ENCODE measurements at regions not wholly inside any gene's neighbourhood (a gene's known extent, or its start where the extent isn't known, plus 50 kb on each side); places are given as distances from the start of the nearest gene placed in this dataset.

- Mint-ChIP-seq H3K27ac (no peak overlapping the region), H3K4me1 (peaks cover 31% of the 10 kb centered on the region), H3K36me3 (peaks cover 55% of the 10 kb centered on the region), H3K4me3 (no peak overlapping the region), H3K9me3 (peaks cover 52% of the 10 kb centered on the region), H3K27me3 (ENCODE audit: low read depth) (no peaks in the 10 kb centered on the region)
- TF ChIP-seq STAT6 (CRISPR knock-in tag; conservative IDR thresholded peaks at IDR 0.05; ENCODE audit: low read depth) = no peak
- no peak for TF ChIP-seq GRHL2 (CRISPR knock-in tag; IDR thresholded peaks at IDR 0.05; ENCODE audit: insufficient replicate concordance, severe bottlenecking)
- no peak for TF ChIP-seq USF1 (CRISPR knock-in tag; IDR thresholded peaks at IDR 0.05)
- no peak for TF ChIP-seq HMGA2 (CRISPR knock-in tag; IDR thresholded peaks at IDR 0.05)
- TF ChIP-seq E2F5 (CRISPR knock-in tag; IDR thresholded peaks at IDR 0.05) = no peak
- TF ChIP-seq ATF2 (CRISPR knock-in tag; IDR thresholded peaks at IDR 0.05; ENCODE audit: borderline replicate concordance, low read depth) = no peak
- ChIA-PET CTCF (no interaction called here), POLR2A (no interaction called here)
- no peak for ATAC-seq
- DNase-seq (ENCODE audit: low spot score) = no peak
These were observed 512.5 kb upstream of the LRRTM4 start for GRCh38 chr2:78034706-78035105.

- TF ChIP-seq ZNF423 (CRISPR knock-in tag; IDR thresholded peaks at IDR 0.05) (peak; percentile 35; the same call in 1 of the 2 replicates), RELA (CRISPR knock-in tag; IDR thresholded peaks at IDR 0.05; ENCODE audit: borderline replicate concordance) (no peak), ESRRA (CRISPR knock-in tag; IDR thresholded peaks at IDR 0.05; ENCODE audit: borderline replicate concordance) (no peak), SMAD3 (CRISPR knock-in tag; IDR thresholded peaks at IDR 0.05; ENCODE audit: borderline replicate concordance) (no peak), CBFB (CRISPR knock-in tag; IDR thresholded peaks at IDR 0.05; ENCODE audit: low read depth) (no peak), NFATC4 (CRISPR knock-in tag; IDR thresholded peaks at IDR 0.05) (0 out of 2 replicates have a peak, but pooled peaks have one; percentile 28), MAX (CRISPR knock-in tag; IDR thresholded peaks at IDR 0.05) (peak; percentile 30; the same call in 1 of the 2 replicates), ZNF512 (CRISPR knock-in tag; IDR thresholded peaks at IDR 0.05; ENCODE audit: borderline replicate concordance) (no peak), NR3C1 (CRISPR knock-in tag; conservative IDR thresholded peaks at IDR 0.05; ENCODE audit: low read depth) (no peak), ZNF232 (CRISPR knock-in tag; IDR thresholded peaks at IDR 0.05) (no peak), ZNF671 (CRISPR knock-in tag; IDR thresholded peaks at IDR 0.05) (0 out of 2 replicates have a peak, but pooled peaks have one; percentile 14), JAZF1 (CRISPR knock-in tag; IDR thresholded peaks at IDR 0.05) (no peak), TEAD1 (CRISPR knock-in tag; IDR thresholded peaks at IDR 0.05) (peak; percentile 43; the same call in 1 of the 2 replicates), E2F5 (CRISPR knock-in tag; IDR thresholded peaks at IDR 0.05) (no peak), ZBTB43 (CRISPR knock-in tag; IDR thresholded peaks at IDR 0.05) (no peak), MLX (CRISPR knock-in tag; IDR thresholded peaks at IDR 0.05) (no peak), NFYB (CRISPR knock-in tag; conservative IDR thresholded peaks at IDR 0.05; ENCODE audit: low read depth) (no peak), MYBL2 (CRISPR knock-in tag; IDR thresholded peaks at IDR 0.05) (no peak)
- CTCF ChIA-PET = no interaction called here
- ATAC-seq (peak; percentile 97), DNase-seq (ENCODE audit: low spot score) (no peak)
- H3K4me1 Mint-ChIP-seq = peaks cover 31% of the 10 kb centered on the region
- no peaks in the 10 kb centered on the region for H3K27me3 Mint-ChIP-seq (ENCODE audit: low read depth)
- H3K36me3 Mint-ChIP-seq = peaks cover 49% of the 10 kb centered on the region
- H3K27ac Mint-ChIP-seq = peak overlapping the region; percentile 80
- H3K4me3 Mint-ChIP-seq = peak overlapping the region; percentile 21; the same call in 1 of the 2 replicates
- peaks cover 49% of the 10 kb centered on the region for H3K9me3 Mint-ChIP-seq
- POLR2A ChIA-PET = no interaction called here
These were observed 513.6 kb upstream of the LRRTM4 start for GRCh38 chr2:78035804-78036203.
